BE2C (cell line): ENCODE measurements at regions not wholly inside any gene's neighbourhood (a gene's known extent, or its start where the extent isn't known, plus 50 kb on each side); places are given as distances from the start of the nearest gene placed in this dataset.

Experiments
- DNase-seq: peaks from one replicate; pipeline ENCODE4 v3.0.0-alpha.2; 2020
- H3K27me3 ChIP-seq: fragments of 250-450 bp; sonication (Bioruptor Pico); 2 replicates; pipeline ENCODE4 v1.5.1; 2020; ENCODE audit warnings: mild to moderate bottlenecking
- H3K36me3 ChIP-seq: fragments of 250-450 bp; sonication (Bioruptor Pico); 2 replicates; pipeline ENCODE4 v1.5.1; 2020; ENCODE audit warnings: mild to moderate bottlenecking
- H3K4me1 ChIP-seq: fragments of 250-450 bp; sonication (Bioruptor Pico); 2 replicates; pipeline ENCODE4 v1.5.1; 2020
- H3K4me3 ChIP-seq: 2 replicates; pipeline ENCODE4 v1.5.1; 2011; ENCODE audit warnings: low read depth, low read length
- H3K9me3 ChIP-seq: fragments of 250-450 bp; sonication (Bioruptor Pico); 2 replicates; pipeline ENCODE4 v1.5.1; 2020
- TF ChIP-seq, protein P1 (sequence below): IDR thresholded peaks from 2 replicates; pipeline ENCODE4 v1.5.1; 2012; ENCODE audit warnings: mild to moderate bottlenecking, low read depth, low read length

DNA sequence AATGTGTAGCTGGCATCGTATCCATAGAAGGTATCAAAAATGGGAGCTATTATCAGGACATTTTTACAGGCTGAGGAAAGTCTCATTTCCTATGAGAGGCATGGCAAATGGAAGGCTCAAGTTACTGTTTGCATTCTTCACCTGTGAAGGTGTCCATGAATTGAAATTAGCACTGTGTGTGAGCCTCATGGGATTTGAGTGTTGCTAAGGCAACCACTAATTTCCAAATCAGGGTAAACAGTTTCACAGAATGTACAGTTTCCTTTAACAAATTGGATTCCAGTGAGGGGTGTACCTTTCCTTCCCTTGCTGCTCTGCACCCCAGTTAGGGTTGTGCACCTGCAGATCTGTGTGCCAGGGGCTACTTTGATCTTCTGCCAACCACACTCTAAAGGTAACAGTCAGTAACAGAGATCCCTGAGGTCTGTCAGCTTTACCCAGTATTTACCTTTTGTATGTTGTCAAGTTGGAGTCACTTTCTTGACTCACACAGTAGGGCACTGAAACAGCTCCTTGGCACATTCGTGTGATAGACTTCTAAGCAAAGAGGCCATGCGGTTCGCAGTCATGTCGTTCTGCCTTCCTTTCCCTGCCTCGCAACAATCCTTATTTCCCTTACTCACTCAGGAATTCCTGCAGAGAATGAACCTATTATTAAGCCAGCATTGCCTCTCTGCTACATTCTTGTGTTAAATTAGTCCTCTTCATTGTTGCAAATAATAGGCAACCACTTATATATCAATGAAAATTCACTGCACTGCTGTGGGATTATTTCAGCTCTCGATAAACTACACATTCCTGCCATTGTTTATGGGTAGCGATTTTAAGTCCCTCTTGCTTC is 129.8 kb upstream of the GBE1 start:
- TF ChIP-seq, protein P1, sequence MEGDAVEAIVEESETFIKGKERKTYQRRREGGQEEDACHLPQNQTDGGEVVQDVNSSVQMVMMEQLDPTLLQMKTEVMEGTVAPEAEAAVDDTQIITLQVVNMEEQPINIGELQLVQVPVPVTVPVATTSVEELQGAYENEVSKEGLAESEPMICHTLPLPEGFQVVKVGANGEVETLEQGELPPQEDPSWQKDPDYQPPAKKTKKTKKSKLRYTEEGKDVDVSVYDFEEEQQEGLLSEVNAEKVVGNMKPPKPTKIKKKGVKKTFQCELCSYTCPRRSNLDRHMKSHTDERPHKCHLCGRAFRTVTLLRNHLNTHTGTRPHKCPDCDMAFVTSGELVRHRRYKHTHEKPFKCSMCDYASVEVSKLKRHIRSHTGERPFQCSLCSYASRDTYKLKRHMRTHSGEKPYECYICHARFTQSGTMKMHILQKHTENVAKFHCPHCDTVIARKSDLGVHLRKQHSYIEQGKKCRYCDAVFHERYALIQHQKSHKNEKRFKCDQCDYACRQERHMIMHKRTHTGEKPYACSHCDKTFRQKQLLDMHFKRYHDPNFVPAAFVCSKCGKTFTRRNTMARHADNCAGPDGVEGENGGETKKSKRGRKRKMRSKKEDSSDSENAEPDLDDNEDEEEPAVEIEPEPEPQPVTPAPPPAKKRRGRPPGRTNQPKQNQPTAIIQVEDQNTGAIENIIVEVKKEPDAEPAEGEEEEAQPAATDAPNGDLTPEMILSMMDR, result no peak
- Histone ChIP-seq H3K9me3 (no peaks in the 10 kb centered on the region), H3K27me3 (no peaks in the 10 kb centered on the region), H3K36me3 (no peaks in the 10 kb centered on the region), H3K4me3 (no peak overlapping the region), H3K4me1 (no peaks in the 10 kb centered on the region)
- no peak for DNase-seq

DNA sequence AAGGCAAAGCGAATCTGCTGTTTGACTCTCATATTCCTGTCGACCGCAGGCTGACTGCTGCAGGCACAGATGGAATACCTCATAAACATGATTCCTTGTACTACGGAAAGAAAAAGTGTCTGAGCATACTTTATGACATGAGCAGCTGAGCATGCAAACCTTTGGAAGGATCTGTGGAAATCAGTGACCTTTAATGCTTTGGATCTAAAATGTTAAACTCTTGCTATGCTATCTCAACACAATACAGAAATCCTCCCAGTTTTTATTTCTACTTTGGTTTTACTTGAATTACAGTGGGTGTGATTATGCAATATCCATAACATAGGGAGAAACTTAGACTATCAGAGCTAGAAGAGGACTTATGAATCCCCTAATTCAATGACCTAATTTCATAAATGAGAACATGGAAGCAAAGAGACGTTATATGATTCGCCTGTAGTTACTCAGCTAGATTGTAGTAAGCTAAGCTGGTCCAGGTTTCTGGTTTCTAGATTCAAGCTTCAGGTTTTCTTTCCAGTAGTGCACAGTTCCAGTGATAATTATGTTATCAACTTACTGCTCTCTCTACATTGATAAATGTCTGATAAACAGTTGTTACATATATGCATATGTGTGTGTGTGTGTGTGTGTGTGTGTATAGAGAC is 127.6 kb upstream of the GBE1 start:
- H3K9me3 ChIP-seq, result no peaks in the 10 kb centered on the region
- H3K36me3 ChIP-seq, result no peaks in the 10 kb centered on the region
- TF ChIP-seq, protein P1, result no peak
- no peaks in the 10 kb centered on the region for H3K27me3 ChIP-seq
- no peaks in the 10 kb centered on the region for H3K4me1 ChIP-seq
- DNase-seq, result no peak
- no peak overlapping the region for H3K4me3 ChIP-seq

GRCh38 chr3:81887448-81887847 is 126.0 kb upstream of the GBE1 start:
- DNase-seq, result no peak
- TF ChIP-seq, protein P1, result no peak
- no peaks in the 10 kb centered on the region for H3K27me3 ChIP-seq
- H3K36me3 ChIP-seq, result no peaks in the 10 kb centered on the region
- no peak overlapping the region for H3K4me3 ChIP-seq
- H3K9me3 ChIP-seq, result no peaks in the 10 kb centered on the region
- no peaks in the 10 kb centered on the region for H3K4me1 ChIP-seq

DNA sequence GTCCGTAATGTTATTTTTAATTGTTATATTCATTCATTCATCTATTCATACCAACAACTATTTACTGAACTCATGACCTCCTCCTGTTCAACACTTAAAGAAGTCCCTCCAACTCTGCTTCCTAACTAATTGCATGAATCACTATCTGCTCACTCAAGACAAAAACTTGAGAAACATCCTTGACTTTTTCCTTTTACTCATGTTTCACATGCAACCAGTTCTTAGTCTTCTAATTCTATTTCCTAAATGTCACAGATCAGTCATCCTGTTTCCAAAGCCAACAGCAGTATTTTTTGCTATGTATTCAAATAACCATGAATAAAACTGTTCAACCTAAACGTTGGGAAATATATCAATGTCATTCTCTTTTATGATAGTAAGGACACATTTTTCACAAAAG is 124.6 kb upstream of the GBE1 start:
- TF ChIP-seq, protein P1, result no peak
- Histone ChIP-seq H3K4me1 (no peaks in the 10 kb centered on the region), H3K27me3 (no peaks in the 10 kb centered on the region), H3K36me3 (no peaks in the 10 kb centered on the region), H3K9me3 (no peaks in the 10 kb centered on the region), H3K4me3 (no peak overlapping the region)
- no peak for DNase-seq

DNA sequence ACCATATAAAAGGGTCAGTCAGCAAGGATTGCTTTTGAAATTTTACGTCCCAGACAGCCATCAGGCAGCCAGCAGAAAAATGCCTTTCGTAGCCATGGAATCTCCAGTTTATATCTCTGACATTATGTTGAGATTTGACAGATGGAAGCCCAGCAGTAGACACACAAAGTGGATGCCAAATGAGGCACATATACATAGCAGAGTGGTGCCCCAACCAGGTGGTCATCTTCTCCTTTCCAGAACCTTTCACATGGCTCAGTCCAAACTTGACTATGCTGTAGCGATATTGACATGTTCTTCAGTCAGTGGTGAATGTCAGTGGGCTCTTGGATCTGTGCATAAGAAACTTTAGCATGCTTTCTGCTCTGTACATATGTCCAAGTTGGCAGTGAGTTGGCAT is 123.3 kb upstream of the GBE1 start:
- Histone ChIP-seq H3K4me1 (no peaks in the 10 kb centered on the region), H3K9me3 (no peaks in the 10 kb centered on the region), H3K27me3 (no peaks in the 10 kb centered on the region), H3K4me3 (no peak overlapping the region), H3K36me3 (no peaks in the 10 kb centered on the region)
- DNase-seq, result no peak
- TF ChIP-seq, protein P1, result no peak

GRCh38 chr3:81876826-81877225 is 115.4 kb upstream of the GBE1 start:
- Histone ChIP-seq H3K9me3 (no peaks in the 10 kb centered on the region), H3K36me3 (no peaks in the 10 kb centered on the region), H3K27me3 (no peaks in the 10 kb centered on the region; the same call in 1 of the 2 replicates), H3K4me1 (no peaks in the 10 kb centered on the region), H3K4me3 (no peak overlapping the region)
- TF ChIP-seq, protein P1, result no peak
- DNase-seq, result no peak
